SK-N-MC (cell line): ENCODE measurements at regions not wholly inside any gene's neighbourhood (a gene's known extent, or its start where the extent isn't known, plus 50 kb on each side); places are given as distances from the start of the nearest gene placed in this dataset.

Experiments used
- EZH2 ChIP-seq: fragments of 200-600 bp; sonication (generic); IDR thresholded peaks from one replicate; pipeline ENCODE4 v1.6.1; 2017; ENCODE audit warnings: antibody characterized with exemption
- FOXP2 ChIP-seq: optimal IDR thresholded peaks from 2 replicates; pipeline ENCODE3; 2011; ENCODE audit warnings: mild to moderate bottlenecking, moderate library complexity; ENCODE audit not compliant: insufficient read depth; ENCODE audit errors: extremely low read length, control extremely low read depth
- POLR2AphosphoS5 ChIP-seq: IDR thresholded peaks from 2 replicates; pipeline ENCODE4 v1.6.1; 2012; ENCODE audit warnings: mild to moderate bottlenecking, low read depth, low read length, borderline replicate concordance

- no peak for TF ChIP-seq EZH2
- no peak for TF ChIP-seq POLR2AphosphoS5
- TF ChIP-seq FOXP2, result no peak
Observed at GRCh38 chr3:187845826-187846225, 100.6 kb upstream of the BCL6 start.
